ENCODE measurements at regions not wholly inside any gene's neighbourhood (a gene's known extent, or its start where the extent isn't known, plus 50 kb on each side); places are given as distances from the start of the nearest gene placed in this dataset.

DNA sequence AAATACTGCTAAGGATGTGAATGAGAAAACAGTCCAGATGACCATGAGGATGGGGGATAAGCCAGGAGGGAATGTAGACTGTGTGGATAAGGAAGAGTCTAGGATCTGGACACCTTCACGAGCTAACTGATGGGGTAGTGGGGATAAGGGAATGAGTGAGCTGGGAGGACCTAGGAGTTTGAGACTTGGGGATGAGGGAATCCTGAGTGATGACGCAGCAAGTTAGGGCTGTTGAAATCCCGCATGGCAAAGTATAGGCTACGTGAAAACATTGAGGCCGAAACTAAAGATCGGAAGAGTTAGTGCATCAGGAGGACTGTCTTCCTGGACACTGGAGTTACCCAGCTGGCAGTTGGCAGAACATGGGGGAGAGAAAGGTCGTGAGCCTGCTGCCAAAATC, 129.2 kb upstream of the EEA1 start:
- no peak for TF ChIP-seq RAD21 (conservative IDR thresholded peaks at IDR 0.05)
- TF ChIP-seq SMC3 (conservative IDR thresholded peaks at IDR 0.05; ENCODE audit: poor library complexity), result no peak
- no peak for TF ChIP-seq CTCF (IDR thresholded peaks at IDR 0.05; ENCODE audit: poor library complexity, severe bottlenecking)
- TF ChIP-seq EZH2 (IDR thresholded peaks at IDR 0.05; ENCODE audit: borderline replicate concordance, insufficient read depth, low read length, poor library complexity, severe bottlenecking), result no peak
- no peak for TF ChIP-seq EP300 (conservative IDR thresholded peaks at IDR 0.05; ENCODE audit: poor library complexity, severe bottlenecking)

All from neural cell (in vitro differentiated cells).